ENCODE measurements at regions not wholly inside any gene's neighbourhood (a gene's known extent, or its start where the extent isn't known, plus 50 kb on each side); places are given as distances from the start of the nearest gene placed in this dataset.

DNA sequence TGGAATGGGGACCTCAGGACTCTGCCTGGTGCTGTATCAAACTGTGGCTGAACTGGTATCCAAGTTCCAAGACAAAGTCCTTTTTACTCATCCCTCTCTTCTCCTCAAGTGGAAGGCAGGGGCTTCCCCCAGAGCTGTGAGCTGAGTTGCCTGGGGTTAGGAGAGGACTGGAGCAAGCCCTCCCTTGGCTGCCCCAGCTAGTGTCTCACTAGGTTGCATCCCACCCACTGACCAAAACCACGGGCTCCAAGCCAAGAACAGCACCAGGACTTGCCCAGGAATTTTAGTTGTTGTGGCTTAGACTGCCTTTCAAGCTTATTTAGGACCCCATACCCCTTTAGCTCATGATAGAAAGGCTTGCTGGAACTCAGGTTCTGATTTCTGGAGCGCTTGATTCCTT lies 158.7 kb upstream of the TNC start:
- TF ChIP-seq, protein P1, sequence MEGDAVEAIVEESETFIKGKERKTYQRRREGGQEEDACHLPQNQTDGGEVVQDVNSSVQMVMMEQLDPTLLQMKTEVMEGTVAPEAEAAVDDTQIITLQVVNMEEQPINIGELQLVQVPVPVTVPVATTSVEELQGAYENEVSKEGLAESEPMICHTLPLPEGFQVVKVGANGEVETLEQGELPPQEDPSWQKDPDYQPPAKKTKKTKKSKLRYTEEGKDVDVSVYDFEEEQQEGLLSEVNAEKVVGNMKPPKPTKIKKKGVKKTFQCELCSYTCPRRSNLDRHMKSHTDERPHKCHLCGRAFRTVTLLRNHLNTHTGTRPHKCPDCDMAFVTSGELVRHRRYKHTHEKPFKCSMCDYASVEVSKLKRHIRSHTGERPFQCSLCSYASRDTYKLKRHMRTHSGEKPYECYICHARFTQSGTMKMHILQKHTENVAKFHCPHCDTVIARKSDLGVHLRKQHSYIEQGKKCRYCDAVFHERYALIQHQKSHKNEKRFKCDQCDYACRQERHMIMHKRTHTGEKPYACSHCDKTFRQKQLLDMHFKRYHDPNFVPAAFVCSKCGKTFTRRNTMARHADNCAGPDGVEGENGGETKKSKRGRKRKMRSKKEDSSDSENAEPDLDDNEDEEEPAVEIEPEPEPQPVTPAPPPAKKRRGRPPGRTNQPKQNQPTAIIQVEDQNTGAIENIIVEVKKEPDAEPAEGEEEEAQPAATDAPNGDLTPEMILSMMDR (IDR thresholded peaks at IDR 0.05; ENCODE audit: low read depth, low read length, missing input control): no peak
- TF ChIP-seq, protein P2, sequence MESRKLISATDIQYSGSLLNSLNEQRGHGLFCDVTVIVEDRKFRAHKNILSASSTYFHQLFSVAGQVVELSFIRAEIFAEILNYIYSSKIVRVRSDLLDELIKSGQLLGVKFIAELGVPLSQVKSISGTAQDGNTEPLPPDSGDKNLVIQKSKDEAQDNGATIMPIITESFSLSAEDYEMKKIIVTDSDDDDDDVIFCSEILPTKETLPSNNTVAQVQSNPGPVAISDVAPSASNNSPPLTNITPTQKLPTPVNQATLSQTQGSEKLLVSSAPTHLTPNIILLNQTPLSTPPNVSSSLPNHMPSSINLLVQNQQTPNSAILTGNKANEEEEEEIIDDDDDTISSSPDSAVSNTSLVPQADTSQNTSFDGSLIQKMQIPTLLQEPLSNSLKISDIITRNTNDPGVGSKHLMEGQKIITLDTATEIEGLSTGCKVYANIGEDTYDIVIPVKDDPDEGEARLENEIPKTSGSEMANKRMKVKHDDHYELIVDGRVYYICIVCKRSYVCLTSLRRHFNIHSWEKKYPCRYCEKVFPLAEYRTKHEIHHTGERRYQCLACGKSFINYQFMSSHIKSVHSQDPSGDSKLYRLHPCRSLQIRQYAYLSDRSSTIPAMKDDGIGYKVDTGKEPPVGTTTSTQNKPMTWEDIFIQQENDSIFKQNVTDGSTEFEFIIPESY (IDR thresholded peaks at IDR 0.05): no peak

All from liver (tissue), 2 donors.